A549 (cell line): ENCODE measurements at regions not wholly inside any gene's neighbourhood (a gene's known extent, or its start where the extent isn't known, plus 50 kb on each side); places are given as distances from the start of the nearest gene placed in this dataset.

Source experiments
- ATAC-seq, 2 experiments: fragments of 200-7000 bp in 1 of 2; fragments of >200 bp in 1 of 2; cut with Nextera tagmentation in 1 of 2; cut with Tn5 transposase in 1 of 2; 3 replicates each; pipeline versions ENCODE4 v1.8.0 to v1.9.1; 2018 to 2020; ENCODE audit warnings: mild to moderate bottlenecking in 1 of 2, moderate library complexity in 1 of 2
- CTCF ChIA-PET: fragments of 300-600 bp; sonication (Branson Sonifier 250); formaldehyde crosslinking; extraction: SDS; loops from one replicate; lab custom pipeline; 2021; ENCODE audit warnings: antibody characterized with exemption, inconsistent platforms; lab: Yijun Ruan, JAX
- POLR2A ChIA-PET: fragments of 350-600 bp; formaldehyde crosslinking; extraction: SDS; loops from one replicate; lab custom pipeline; 2021; ENCODE audit warnings: antibody characterized with exemption, inconsistent platforms; lab: Yijun Ruan, JAX
- DNase-seq, 2 experiments: peaks; one replicate each; pipeline versions ENCODE4 v3.0.0 to v3.0.0-alpha.2; 2011 to 2016; ENCODE audit warnings: low read depth in 1 of 2, low spot score in 1 of 2
- FAIRE-seq: peaks from 2 replicates; lab custom pipeline; 2011; peaks lifted over from hg19 to GRCh38; lab: Jason Lieb, UNC
- H3K27ac ChIP-seq, 2 experiments: fragments of >200 bp; sonication (Bioruptor Twin); formaldehyde crosslinking; 3 replicates each; pipeline ENCODE4 v1.5.1; 2016 to 2017
- H3K4me1 ChIP-seq: fragments of >200 bp; sonication (Bioruptor Twin); formaldehyde crosslinking; 3 replicates; pipeline ENCODE4 v1.6.1; 2016
- H3K4me2 ChIP-seq: fragments of >200 bp; sonication (Bioruptor Twin); formaldehyde crosslinking; 3 replicates; pipeline ENCODE4 v1.6.1; 2016
- H3K4me3 ChIP-seq: fragments of >200 bp; sonication (Bioruptor Twin); formaldehyde crosslinking; 3 replicates; pipeline ENCODE4 v1.5.1; 2016
- H3K9me3 ChIP-seq: fragments of >200 bp; sonication (Bioruptor Twin); formaldehyde crosslinking; 3 replicates; pipeline ENCODE4 v1.6.1; 2016
- ATOH8 ChIP-seq: fragments of 250-450 bp; sonication (Bioruptor Pico); IDR thresholded peaks from 2 replicates; pipeline ENCODE4 v1.5.0; 2020; ENCODE audit warnings: low read depth, mild to moderate bottlenecking, moderate library complexity
- CBX8 ChIP-seq: fragments of 200-600 bp; sonication (generic); IDR thresholded peaks from 2 replicates; pipeline ENCODE4 v1.6.1; 2016
- EP300 ChIP-seq, 2 experiments: fragments of >200 bp; sonication (Bioruptor Twin); formaldehyde crosslinking; IDR thresholded peaks; 2 replicates in 1 of 2; 3 replicates in 1 of 2; pipeline ENCODE4 v1.6.1; 2016 to 2017
- ESRRA ChIP-seq: fragments of 150-350 bp; IDR thresholded peaks from 2 replicates; pipeline ENCODE4 v1.6.1; 2014; ENCODE audit warnings: mild to moderate bottlenecking, low read length, borderline replicate concordance
- FOSB ChIP-seq: fragments of 250-450 bp; sonication (Bioruptor Pico); IDR thresholded peaks from 2 replicates; pipeline ENCODE4 v1.5.0; 2020; ENCODE audit warnings: mild to moderate bottlenecking, moderate library complexity
- HEYL ChIP-seq: fragments of 250-450 bp; sonication (Bioruptor Pico); IDR thresholded peaks from 2 replicates; pipeline ENCODE4 v1.8.0; 2021; ENCODE audit warnings: mild to moderate bottlenecking, moderate library complexity
- HOXB5 ChIP-seq: fragments of 250-450 bp; sonication (Bioruptor Pico); IDR thresholded peaks from 2 replicates; pipeline ENCODE4 v1.5.0; 2020; ENCODE audit warnings: mild to moderate bottlenecking, moderate library complexity
- MYC ChIP-seq: IDR thresholded peaks from 2 replicates; pipeline ENCODE4 v1.6.1; 2012; ENCODE audit warnings: mild to moderate bottlenecking, inconsistent platforms, low read length, improper control_type of control experiment, borderline replicate concordance
- PHF8 ChIP-seq: fragments of 200-600 bp; sonication (generic); IDR thresholded peaks from 2 replicates; pipeline ENCODE4 v1.6.1; 2016; ENCODE audit warnings: low read depth, mild to moderate bottlenecking, antibody characterized with exemption, moderate library complexity, borderline replicate concordance
- POLR2A ChIP-seq: IDR thresholded peaks from 2 replicates; pipeline ENCODE4 v1.6.1; 2012; ENCODE audit warnings: mild to moderate bottlenecking, low read length
- TFCP2L1 ChIP-seq: fragments of 250-450 bp; sonication (Bioruptor Pico); IDR thresholded peaks from 2 replicates; pipeline ENCODE4 v1.5.0; 2021; ENCODE audit warnings: mild to moderate bottlenecking
- WGBS: methylation state at CpG from one replicate; pipeline ENCODE4 v1.1.6; 2017; ENCODE audit errors: missing lambda C conversion rate; 5-methylcytosine and 5-hydroxymethylcytosine counted together
- TF ChIP-seq, protein P1 (sequence below): fragments of >200 bp; sonication (Bioruptor Twin); formaldehyde crosslinking; IDR thresholded peaks from 2 replicates; pipeline ENCODE4 v1.6.1; 2016
- TF ChIP-seq, protein P2 (sequence below): IDR thresholded peaks from 2 replicates; pipeline ENCODE4 v1.6.1; 2012

GRCh38 chr10:4453950-4454349 is 372.1 kb upstream of the AKR1E2 start:
- DNase-seq, result no peak
- 48% methylated on average over 5 of the region's 5 CpGs for WGBS
- no peak overlapping the region for H3K4me3 ChIP-seq
- peaks cover 3% of the 10 kb centered on the region; the same call in 2 of the 3 replicates for H3K4me1 ChIP-seq
- TF ChIP-seq POLR2A (no peak), ESRRA (no peak), TFCP2L1 (CRISPR knock-in tag) (no peak), FOSB (no peak), HOXB5 (CRISPR knock-in tag) (no peak), ATOH8 (CRISPR knock-in tag) (no peak)
- CTCF ChIA-PET, result interaction anchor here (0.6 kb wide), 1 partner anchor 11 kb away, joined by 3 read pairs; no protein-coding TSS in a partner anchor
- peaks cover 2% of the 10 kb centered on the region; the same call in 1 of the 3 replicates for H3K9me3 ChIP-seq
- H3K27ac ChIP-seq, result no peak overlapping the region
- FAIRE-seq, result no peak
- no peak overlapping the region for H3K4me2 ChIP-seq
- POLR2A ChIA-PET, result no interaction called here
- ATAC-seq, result no peak

GRCh38 chr10:4453276-4453675 is 372.7 kb upstream of the AKR1E2 start:
- Histone ChIP-seq H3K4me1 (no peaks in the 10 kb centered on the region), H3K9me3 (no peaks in the 10 kb centered on the region), H3K4me3 (no peak overlapping the region), H3K27ac (no peak overlapping the region), H3K4me2 (no peak overlapping the region)
- no peak for ATAC-seq
- no peak for DNase-seq
- CTCF ChIA-PET, result interaction anchor here (0.6 kb wide), 1 partner anchor 11 kb away, joined by 3 read pairs; no protein-coding TSS in a partner anchor
- TF ChIP-seq, protein P1, sequence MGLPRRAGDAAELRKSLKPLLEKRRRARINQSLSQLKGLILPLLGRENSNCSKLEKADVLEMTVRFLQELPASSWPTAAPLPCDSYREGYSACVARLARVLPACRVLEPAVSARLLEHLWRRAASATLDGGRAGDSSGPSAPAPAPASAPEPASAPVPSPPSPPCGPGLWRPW, result no peak
- no peak for TF ChIP-seq MYC
- 73% methylated on average over 8 of the region's 8 CpGs for WGBS
- POLR2A ChIA-PET, result no interaction called here
- no peak for FAIRE-seq

DNA sequence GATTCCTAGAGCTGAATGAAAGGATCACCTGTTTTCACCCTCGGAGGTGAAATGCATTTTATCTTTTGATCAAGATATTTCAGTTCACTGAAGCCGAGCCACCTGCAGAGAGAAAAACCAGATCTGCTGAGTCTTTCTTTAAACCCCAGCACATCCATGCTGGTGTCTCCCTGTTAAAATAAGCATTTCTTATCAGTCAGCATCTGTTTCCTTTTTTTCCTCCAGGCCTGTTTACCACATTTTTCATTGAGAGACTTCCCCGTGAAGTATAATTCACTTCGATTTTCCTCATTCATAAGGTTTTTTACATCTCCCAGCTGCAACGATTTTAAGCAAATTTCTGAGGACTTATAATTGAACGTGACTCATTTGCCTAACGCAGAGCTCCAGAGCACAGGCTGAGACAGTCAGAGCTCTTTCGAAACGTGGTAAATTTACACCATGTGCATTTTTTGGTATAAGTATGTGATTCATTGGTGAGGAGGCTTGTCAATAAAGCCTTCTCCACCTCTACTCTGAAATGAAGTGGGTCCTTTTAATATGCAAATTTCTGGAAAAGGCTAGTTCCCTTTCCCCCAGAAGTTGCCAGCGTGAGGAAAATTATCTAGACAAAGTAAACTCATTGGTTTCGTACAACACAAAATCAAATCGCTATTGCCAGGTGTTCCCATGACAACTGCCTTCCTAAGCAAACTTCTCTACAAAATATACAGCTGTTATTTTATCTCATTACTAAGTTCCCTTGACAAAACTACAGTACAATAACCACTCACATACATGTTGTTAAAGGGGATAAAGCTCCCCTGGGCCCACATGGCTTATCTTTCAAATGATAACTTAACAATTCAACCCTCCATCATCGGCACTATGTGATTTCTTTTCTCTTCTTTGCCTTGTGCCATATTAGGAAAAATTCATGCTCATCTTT is 374.8 kb upstream of the AKR1E2 start:
- H3K4me2 ChIP-seq, result no peak overlapping the region
- ATAC-seq, result no peak
- 77% methylated on average over 13 of the region's 13 CpGs for whole genome bisulfite sequencing
- CTCF ChIA-PET, result interaction anchor here (1.0 to 2.0 kb wide), 2 partner anchors 24 to 316 kb away, joined by 3 to 5 read pairs; no protein-coding TSS in a partner anchor
- no peaks in the 10 kb centered on the region for H3K4me1 ChIP-seq
- H3K9me3 ChIP-seq, result 0 out of 3 replicates have a peak, but pooled peaks cover 3% of the 10 kb centered on the region
- POLR2A ChIA-PET, result no interaction called here
- H3K4me3 ChIP-seq, result no peak overlapping the region
- no peak overlapping the region for H3K27ac ChIP-seq
- FAIRE-seq, result no peak
- DNase-seq, result no peak
- TF ChIP-seq EP300 (IDR thresholded peaks at IDR 0.05), result no peak

DNA sequence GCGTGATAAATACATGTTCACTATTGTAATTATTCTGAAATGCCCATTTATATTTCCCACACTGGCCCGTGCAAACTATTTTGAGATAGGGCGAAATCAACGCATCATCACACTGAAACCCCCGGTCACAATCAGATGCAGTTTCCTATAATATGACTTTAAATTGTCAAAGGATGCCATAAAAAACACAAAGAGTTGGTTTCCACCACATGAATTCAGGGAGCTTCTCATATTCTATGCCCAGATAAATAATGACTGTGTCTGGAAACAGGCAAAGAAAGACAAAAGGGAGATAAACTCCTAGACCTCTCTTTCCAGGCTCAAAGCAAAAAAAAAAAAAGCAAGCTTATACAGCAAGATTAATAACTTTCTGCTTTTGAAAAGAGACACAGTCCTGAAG is 375.8 kb upstream of the AKR1E2 start:
- no peak overlapping the region for H3K27ac ChIP-seq
- no peak for TF ChIP-seq HEYL (CRISPR knock-in tag)
- TF ChIP-seq CBX8, result no peak
- TF ChIP-seq, protein P2, sequence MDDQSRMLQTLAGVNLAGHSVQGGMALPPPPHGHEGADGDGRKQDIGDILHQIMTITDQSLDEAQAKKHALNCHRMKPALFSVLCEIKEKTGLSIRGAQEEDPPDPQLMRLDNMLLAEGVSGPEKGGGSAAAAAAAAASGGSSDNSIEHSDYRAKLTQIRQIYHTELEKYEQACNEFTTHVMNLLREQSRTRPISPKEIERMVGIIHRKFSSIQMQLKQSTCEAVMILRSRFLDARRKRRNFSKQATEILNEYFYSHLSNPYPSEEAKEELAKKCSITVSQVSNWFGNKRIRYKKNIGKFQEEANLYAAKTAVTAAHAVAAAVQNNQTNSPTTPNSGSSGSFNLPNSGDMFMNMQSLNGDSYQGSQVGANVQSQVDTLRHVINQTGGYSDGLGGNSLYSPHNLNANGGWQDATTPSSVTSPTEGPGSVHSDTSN, result no peak
- TF ChIP-seq PHF8, result no peak
- TF ChIP-seq, all 56 proteins: peak for 0
- peaks cover 6% of the 10 kb centered on the region; the same call in 2 of the 3 replicates for H3K9me3 ChIP-seq
- DNase-seq, result no peak
- WGBS, result 89% methylated on average over 5 of the region's 5 CpGs
- no peak for ATAC-seq
- no peak for FAIRE-seq
- POLR2A ChIA-PET, result no interaction called here
- CTCF ChIA-PET, result interaction anchor here (2.0 kb wide), 1 partner anchor 317 kb away, joined by 5 read pairs; no protein-coding TSS in a partner anchor
- no peak overlapping the region for H3K4me3 ChIP-seq
- H3K4me2 ChIP-seq, result no peak overlapping the region
- no peaks in the 10 kb centered on the region for H3K4me1 ChIP-seq
